Liver (tissue), 3 donors: ENCODE measurements at regions not wholly inside any gene's neighbourhood (a gene's known extent, or its start where the extent isn't known, plus 50 kb on each side); places are given as distances from the start of the nearest gene placed in this dataset.

Source experiments
- EGR1 ChIP-seq, 2 donors: IDR thresholded peaks; 2 replicates each; pipeline ENCODE4 v1.6.1; 2016 to 2018; ENCODE audit warnings: antibody characterized with exemption in 2 of 2, low read depth in 2 of 2
- FOXA1 ChIP-seq: IDR thresholded peaks from 2 replicates; pipeline ENCODE4 v1.6.1; 2016; ENCODE audit warnings: antibody characterized with exemption
- GABPA ChIP-seq, 2 donors: IDR thresholded peaks in 1 of 2; conservative IDR thresholded peaks in 1 of 2; 2 replicates each; pipeline ENCODE4 v1.6.1; 2016; ENCODE audit warnings: antibody characterized with exemption in 2 of 2, mild to moderate bottlenecking in 1 of 2, moderate library complexity in 1 of 2
- HNF4G ChIP-seq: IDR thresholded peaks from 2 replicates; pipeline ENCODE4 v1.6.1; 2016; ENCODE audit warnings: antibody characterized with exemption
- RAD21 ChIP-seq, 2 donors: IDR thresholded peaks; 2 replicates each; pipeline ENCODE4 v1.6.1; 2016; ENCODE audit warnings: antibody characterized with exemption in 2 of 2, mild to moderate bottlenecking in 2 of 2
- RXRA ChIP-seq, 2 donors: IDR thresholded peaks; 2 replicates each; pipeline ENCODE4 v1.6.1; 2017 to 2018; ENCODE audit warnings: antibody characterized with exemption in 2 of 2, mild to moderate bottlenecking in 1 of 2
- SP1 ChIP-seq: IDR thresholded peaks from 2 replicates; pipeline ENCODE4 v1.6.1; 2018; ENCODE audit warnings: antibody characterized with exemption, mild to moderate bottlenecking
- TAF1 ChIP-seq: conservative IDR thresholded peaks from 2 replicates; pipeline ENCODE4 v1.6.1; 2016; ENCODE audit warnings: antibody characterized with exemption, mild to moderate bottlenecking
- YY1 ChIP-seq: IDR thresholded peaks from 2 replicates; pipeline ENCODE4 v1.6.1; 2016; ENCODE audit warnings: antibody characterized with exemption, mild to moderate bottlenecking
- TF ChIP-seq, protein P1 (sequence below): fragments of 150-350 bp; IDR thresholded peaks from 2 replicates; pipeline ENCODE4 v1.5.1; 2017; ENCODE audit warnings: improper control_type of control experiment, low read depth, low read length; ENCODE audit not compliant: missing input control
- TF ChIP-seq, protein P2 (sequence below): IDR thresholded peaks from 2 replicates; pipeline ENCODE4 v1.6.1; 2016; ENCODE audit warnings: antibody characterized with exemption, mild to moderate bottlenecking
- TF ChIP-seq, protein P3 (sequence below): IDR thresholded peaks from 2 replicates; pipeline ENCODE4 v1.6.1; 2016; ENCODE audit warnings: antibody characterized with exemption
- TF ChIP-seq, protein P4 (sequence below): IDR thresholded peaks from 2 replicates; pipeline ENCODE4 v1.6.1; 2016; ENCODE audit warnings: antibody characterized with exemption
- donor health status: healthy.
- donor health status: healthy.

DNA sequence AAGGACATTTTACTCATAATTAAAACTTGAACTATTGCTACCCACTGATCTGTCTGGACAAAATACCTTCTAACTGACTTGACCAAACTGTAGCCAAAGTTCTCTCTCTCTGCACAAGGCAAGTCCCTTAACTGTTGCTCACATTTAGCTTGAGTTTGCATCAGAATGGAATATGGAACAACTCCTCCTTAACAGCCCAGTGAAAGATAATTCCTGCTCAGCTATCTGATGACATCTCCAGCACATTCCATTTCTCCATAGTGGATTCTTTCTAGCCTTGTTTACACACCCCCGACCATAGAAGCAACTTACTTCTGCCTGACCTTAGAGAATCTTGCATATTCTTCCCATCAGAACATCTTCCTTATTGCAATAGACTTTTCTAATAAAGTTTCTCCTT is 317.2 kb upstream of the CDH2 start:
- TF ChIP-seq, protein P1, sequence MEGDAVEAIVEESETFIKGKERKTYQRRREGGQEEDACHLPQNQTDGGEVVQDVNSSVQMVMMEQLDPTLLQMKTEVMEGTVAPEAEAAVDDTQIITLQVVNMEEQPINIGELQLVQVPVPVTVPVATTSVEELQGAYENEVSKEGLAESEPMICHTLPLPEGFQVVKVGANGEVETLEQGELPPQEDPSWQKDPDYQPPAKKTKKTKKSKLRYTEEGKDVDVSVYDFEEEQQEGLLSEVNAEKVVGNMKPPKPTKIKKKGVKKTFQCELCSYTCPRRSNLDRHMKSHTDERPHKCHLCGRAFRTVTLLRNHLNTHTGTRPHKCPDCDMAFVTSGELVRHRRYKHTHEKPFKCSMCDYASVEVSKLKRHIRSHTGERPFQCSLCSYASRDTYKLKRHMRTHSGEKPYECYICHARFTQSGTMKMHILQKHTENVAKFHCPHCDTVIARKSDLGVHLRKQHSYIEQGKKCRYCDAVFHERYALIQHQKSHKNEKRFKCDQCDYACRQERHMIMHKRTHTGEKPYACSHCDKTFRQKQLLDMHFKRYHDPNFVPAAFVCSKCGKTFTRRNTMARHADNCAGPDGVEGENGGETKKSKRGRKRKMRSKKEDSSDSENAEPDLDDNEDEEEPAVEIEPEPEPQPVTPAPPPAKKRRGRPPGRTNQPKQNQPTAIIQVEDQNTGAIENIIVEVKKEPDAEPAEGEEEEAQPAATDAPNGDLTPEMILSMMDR = no peak
- TF ChIP-seq YY1 (no peak), EGR1 (IDR thresholded peaks at IDR 0.05; ENCODE audit: low read depth in 2 of 2) (no peak), RXRA (IDR thresholded peaks at IDR 0.05) (no peak), RAD21 (IDR thresholded peaks at IDR 0.05) (no peak), GABPA (IDR thresholded peaks at IDR 0.05 in 1 of 2, conservative IDR thresholded peaks at IDR 0.05 in 1 of 2) (no peak), TAF1 (no peak), HNF4G (no peak), FOXA1 (no peak), SP1 (no peak)
- TF ChIP-seq, protein P2, sequence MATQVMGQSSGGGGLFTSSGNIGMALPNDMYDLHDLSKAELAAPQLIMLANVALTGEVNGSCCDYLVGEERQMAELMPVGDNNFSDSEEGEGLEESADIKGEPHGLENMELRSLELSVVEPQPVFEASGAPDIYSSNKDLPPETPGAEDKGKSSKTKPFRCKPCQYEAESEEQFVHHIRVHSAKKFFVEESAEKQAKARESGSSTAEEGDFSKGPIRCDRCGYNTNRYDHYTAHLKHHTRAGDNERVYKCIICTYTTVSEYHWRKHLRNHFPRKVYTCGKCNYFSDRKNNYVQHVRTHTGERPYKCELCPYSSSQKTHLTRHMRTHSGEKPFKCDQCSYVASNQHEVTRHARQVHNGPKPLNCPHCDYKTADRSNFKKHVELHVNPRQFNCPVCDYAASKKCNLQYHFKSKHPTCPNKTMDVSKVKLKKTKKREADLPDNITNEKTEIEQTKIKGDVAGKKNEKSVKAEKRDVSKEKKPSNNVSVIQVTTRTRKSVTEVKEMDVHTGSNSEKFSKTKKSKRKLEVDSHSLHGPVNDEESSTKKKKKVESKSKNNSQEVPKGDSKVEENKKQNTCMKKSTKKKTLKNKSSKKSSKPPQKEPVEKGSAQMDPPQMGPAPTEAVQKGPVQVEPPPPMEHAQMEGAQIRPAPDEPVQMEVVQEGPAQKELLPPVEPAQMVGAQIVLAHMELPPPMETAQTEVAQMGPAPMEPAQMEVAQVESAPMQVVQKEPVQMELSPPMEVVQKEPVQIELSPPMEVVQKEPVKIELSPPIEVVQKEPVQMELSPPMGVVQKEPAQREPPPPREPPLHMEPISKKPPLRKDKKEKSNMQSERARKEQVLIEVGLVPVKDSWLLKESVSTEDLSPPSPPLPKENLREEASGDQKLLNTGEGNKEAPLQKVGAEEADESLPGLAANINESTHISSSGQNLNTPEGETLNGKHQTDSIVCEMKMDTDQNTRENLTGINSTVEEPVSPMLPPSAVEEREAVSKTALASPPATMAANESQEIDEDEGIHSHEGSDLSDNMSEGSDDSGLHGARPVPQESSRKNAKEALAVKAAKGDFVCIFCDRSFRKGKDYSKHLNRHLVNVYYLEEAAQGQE = no peak
- TF ChIP-seq, protein P3, sequence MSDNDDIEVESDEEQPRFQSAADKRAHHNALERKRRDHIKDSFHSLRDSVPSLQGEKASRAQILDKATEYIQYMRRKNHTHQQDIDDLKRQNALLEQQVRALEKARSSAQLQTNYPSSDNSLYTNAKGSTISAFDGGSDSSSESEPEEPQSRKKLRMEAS = no peak
- TF ChIP-seq, protein P4, sequence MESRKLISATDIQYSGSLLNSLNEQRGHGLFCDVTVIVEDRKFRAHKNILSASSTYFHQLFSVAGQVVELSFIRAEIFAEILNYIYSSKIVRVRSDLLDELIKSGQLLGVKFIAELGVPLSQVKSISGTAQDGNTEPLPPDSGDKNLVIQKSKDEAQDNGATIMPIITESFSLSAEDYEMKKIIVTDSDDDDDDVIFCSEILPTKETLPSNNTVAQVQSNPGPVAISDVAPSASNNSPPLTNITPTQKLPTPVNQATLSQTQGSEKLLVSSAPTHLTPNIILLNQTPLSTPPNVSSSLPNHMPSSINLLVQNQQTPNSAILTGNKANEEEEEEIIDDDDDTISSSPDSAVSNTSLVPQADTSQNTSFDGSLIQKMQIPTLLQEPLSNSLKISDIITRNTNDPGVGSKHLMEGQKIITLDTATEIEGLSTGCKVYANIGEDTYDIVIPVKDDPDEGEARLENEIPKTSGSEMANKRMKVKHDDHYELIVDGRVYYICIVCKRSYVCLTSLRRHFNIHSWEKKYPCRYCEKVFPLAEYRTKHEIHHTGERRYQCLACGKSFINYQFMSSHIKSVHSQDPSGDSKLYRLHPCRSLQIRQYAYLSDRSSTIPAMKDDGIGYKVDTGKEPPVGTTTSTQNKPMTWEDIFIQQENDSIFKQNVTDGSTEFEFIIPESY = no peak
